GM18507 (cell line): ENCODE measurements at regions not wholly inside any gene's neighbourhood (a gene's known extent, or its start where the extent isn't known, plus 50 kb on each side); places are given as distances from the start of the nearest gene placed in this dataset.

Experiments used
- DNase-seq: peaks from one replicate; pipeline ENCODE4 v3.0.0; 2011; ENCODE audit warnings: low read depth; ENCODE audit not compliant: insufficient read length; ENCODE audit errors: extremely low spot score
- FAIRE-seq: peaks from 2 replicates; lab custom pipeline; 2011; peaks lifted over from hg19 to GRCh38; lab: Jason Lieb, UNC

- DNase-seq: no peak
- FAIRE-seq: no peak
These were observed 192.7 kb downstream of the TENT4A start for GRCh38 chr5:6905883-6906282.

- FAIRE-seq (no peak), DNase-seq (no peak)
These were observed 194.2 kb downstream of the TENT4A start for GRCh38 chr5:6907320-6907918.

- no peak for FAIRE-seq
- no peak for DNase-seq
These were observed 196.7 kb downstream of the TENT4A start for GRCh38 chr5:6909901-6910300.

GRCh38 chr5:6910950-6911349 is 197.7 kb downstream of the TENT4A start:
- FAIRE-seq (no peak), DNase-seq (no peak)

GRCh38 chr5:6914347-6914746 is 201.1 kb downstream of the TENT4A start:
- FAIRE-seq (no peak), DNase-seq (no peak)

GRCh38 chr5:6915574-6915973 is 202.3 kb downstream of the TENT4A start:
- no peak for FAIRE-seq
- no peak for DNase-seq

- DNase-seq: no peak
- FAIRE-seq: no peak
These were observed 205.0 kb downstream of the TENT4A start for GRCh38 chr5:6918255-6918654.

GRCh38 chr5:6920628-6921256 is 207.5 kb downstream of the TENT4A start:
- DNase-seq (no peak), FAIRE-seq (no peak)

- no peak for DNase-seq
- no peak for FAIRE-seq
These were observed 213.3 kb downstream of the TENT4A start for GRCh38 chr5:6926491-6927038.

GRCh38 chr5:6936031-6936430 is 222.8 kb downstream of the TENT4A start:
- FAIRE-seq (no peak), DNase-seq (no peak)

GRCh38 chr5:6937677-6938076 is 224.4 kb downstream of the TENT4A start:
- FAIRE-seq: no peak
- DNase-seq: no peak

- no peak for FAIRE-seq
These were observed 228.4 kb downstream of the TENT4A start for GRCh38 chr5:6941631-6942030.

GRCh38 chr5:6943197-6944112 is 230.2 kb downstream of the TENT4A start:
- FAIRE-seq: no peak
- no peak for DNase-seq

More at GRCh38 chr5:6941631-6942030, 228.4 kb downstream of the TENT4A start:
- DNase-seq: no peak

GRCh38 chr5:6948562-6948961 is 235.3 kb downstream of the TENT4A start:
- FAIRE-seq (no peak), DNase-seq (no peak)

GRCh38 chr5:6949230-6949629 is 236.0 kb downstream of the TENT4A start:
- no peak for DNase-seq
- FAIRE-seq: no peak

- FAIRE-seq: no peak
- no peak for DNase-seq
These were observed 237.0 kb downstream of the TENT4A start for GRCh38 chr5:6950250-6950649.

GRCh38 chr5:6950860-6951259 is 237.6 kb downstream of the TENT4A start:
- FAIRE-seq (no peak), DNase-seq (no peak)

GRCh38 chr5:6961123-6961522 is 247.9 kb downstream of the TENT4A start:
- DNase-seq: no peak
- FAIRE-seq: no peak

GRCh38 chr5:6961837-6962635 is 248.8 kb downstream of the TENT4A start:
- DNase-seq (no peak), FAIRE-seq (no peak)
